ENCODE measurements at regions not wholly inside any gene's neighbourhood (a gene's known extent, or its start where the extent isn't known, plus 50 kb on each side); places are given as distances from the start of the nearest gene placed in this dataset.

DNA sequence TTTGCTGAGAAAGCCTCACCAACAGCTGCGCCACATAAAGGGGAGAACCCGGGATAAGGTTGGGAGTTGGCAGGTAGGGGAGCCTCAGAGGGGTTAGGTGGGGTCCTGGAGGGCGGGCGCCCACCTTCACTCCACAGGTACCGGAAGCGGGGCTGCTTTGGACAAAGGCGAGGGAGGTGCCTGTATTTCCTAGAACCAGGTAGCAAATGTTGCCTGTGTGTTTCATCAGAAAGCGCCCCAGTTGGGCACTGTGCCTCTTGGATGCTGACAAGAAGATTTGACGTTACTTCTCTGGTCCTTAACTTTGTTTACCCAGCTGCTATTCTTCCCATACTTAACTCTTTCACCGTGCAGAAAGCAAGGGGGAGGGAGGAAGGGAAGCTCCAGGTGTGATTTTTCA lies 278.9 kb downstream of the ZNF536 start:
- H3K27ac ChIP-seq, result no peak overlapping the region
- no peaks in the 10 kb centered on the region for H3K36me3 ChIP-seq
- H3K9me3 ChIP-seq, result no peaks in the 10 kb centered on the region
- peaks cover 0 to 4% (median 0%) of the 10 kb centered on the region in 4 donors for H3K27me3 ChIP-seq
- no peak overlapping the region for H3K4me3 ChIP-seq
- ATAC-seq (ENCODE audit: low FRiP score in 2 of 2) (no peak), DNase-seq (no peak)
- WGBS, 2 donors, result 45 to 55% methylated on average over 10 of the region's 10 CpGs
- TF ChIP-seq EP300 (IDR thresholded peaks at IDR 0.05) (no peak), POLR2A (IDR thresholded peaks at IDR 0.05) (no peak)
- H3K4me1 ChIP-seq, result no peaks in the 10 kb centered on the region

DNA sequence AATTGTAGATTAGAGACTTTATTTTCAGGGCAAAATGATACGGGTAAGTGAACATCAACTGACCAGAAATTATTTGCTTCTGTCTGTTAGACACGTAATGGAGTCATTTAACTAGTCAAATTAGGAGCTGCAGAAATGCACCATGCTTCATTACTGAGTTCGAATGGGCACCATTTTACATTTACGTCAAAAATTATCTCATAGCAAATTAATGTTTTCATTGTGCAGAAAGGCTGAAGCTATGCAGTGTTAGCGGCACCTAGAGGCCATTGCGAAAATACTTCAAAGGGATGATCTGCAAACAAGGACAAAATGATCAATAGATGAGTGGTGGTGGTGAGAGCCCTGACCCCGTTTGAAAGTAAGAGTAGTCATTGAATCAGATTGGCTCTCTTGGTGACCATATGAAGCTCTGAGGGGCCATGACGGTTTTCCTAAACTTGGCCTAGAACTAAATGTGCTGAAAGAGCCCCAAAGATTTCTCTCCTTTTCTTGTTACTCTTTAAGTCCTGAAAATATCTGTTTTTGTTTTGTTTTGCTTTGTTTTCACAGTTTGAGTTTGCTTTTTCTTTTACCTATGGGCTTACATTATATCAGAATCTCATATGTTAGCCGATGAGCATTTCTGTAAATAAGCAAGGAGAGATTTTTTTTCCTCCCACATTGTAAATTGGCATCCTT lies 277.9 kb downstream of the ZNF536 start:
- DNase-seq, result no peak
- Histone ChIP-seq H3K4me1 (no peaks in the 10 kb centered on the region), H3K27ac (no peak overlapping the region), H3K9me3 (no peaks in the 10 kb centered on the region), H3K27me3 (peaks cover 0 to 4% (median 0%) of the 10 kb centered on the region in 4 donors), H3K36me3 (no peaks in the 10 kb centered on the region), H3K4me3 (no peak overlapping the region)
- WGBS, 2 donors, result 14% methylated on average over 9 of the region's 9 CpGs
- TF ChIP-seq POLR2A (IDR thresholded peaks at IDR 0.05), result no peak
- no peak for TF ChIP-seq EP300 (IDR thresholded peaks at IDR 0.05)
- no peak for TF ChIP-seq POLR2AphosphoS5 (IDR thresholded peaks at IDR 0.05)
- TF ChIP-seq, protein P1, sequence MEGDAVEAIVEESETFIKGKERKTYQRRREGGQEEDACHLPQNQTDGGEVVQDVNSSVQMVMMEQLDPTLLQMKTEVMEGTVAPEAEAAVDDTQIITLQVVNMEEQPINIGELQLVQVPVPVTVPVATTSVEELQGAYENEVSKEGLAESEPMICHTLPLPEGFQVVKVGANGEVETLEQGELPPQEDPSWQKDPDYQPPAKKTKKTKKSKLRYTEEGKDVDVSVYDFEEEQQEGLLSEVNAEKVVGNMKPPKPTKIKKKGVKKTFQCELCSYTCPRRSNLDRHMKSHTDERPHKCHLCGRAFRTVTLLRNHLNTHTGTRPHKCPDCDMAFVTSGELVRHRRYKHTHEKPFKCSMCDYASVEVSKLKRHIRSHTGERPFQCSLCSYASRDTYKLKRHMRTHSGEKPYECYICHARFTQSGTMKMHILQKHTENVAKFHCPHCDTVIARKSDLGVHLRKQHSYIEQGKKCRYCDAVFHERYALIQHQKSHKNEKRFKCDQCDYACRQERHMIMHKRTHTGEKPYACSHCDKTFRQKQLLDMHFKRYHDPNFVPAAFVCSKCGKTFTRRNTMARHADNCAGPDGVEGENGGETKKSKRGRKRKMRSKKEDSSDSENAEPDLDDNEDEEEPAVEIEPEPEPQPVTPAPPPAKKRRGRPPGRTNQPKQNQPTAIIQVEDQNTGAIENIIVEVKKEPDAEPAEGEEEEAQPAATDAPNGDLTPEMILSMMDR (IDR thresholded peaks at IDR 0.05), result peak; percentile 12 to 63 (median 48)
- ATAC-seq (ENCODE audit: low FRiP score in 2 of 2), result peak in 1 of 2 donors; percentile 46

DNA sequence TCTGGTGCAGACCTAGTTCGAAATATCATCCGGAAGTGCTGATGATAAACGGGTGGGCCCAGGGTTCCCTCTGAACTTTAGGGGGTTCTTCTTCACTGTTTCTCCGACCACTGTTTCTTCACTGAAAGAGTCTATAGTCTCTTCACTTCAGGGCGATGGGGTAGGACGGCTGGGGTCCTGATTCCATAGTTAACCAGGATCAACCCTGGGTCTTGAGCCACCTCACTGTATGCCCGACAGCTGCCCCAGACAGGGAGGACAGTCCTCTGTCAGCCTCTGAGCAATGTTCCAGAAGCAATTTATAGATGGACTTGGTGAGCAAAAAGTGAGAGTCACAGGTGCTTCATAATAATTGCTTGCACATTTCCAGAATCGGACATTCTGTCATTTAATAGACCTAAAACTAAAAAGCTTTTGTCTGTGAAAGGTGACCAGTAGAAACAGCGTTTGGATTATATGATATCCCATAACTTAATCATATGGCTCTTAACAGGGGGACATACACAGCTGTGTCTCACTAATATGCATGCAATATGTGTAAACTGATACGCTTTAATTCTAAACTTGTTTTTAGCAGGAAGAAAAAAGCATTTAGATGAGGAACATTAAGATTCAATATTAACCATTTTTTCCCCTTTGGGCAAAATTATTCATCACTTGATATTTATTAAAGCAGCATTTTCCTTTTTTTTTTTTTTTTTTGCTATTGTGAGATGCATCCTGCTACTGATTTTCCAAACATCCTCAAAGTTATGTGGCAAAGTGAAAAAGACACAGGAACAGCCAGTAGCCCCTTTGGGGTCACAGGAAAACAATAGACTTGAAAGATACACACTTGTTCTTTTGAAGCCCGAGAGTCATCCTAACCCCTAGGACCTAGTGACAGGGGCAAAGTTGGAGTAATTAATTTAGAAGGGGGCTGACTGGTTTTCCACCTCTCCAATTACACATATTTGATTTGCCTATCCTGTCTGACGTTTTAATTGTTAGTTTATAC lies 277.0 kb downstream of the ZNF536 start:
- TF ChIP-seq, protein P1 (IDR thresholded peaks at IDR 0.05), result no peak
- TF ChIP-seq POLR2AphosphoS5 (IDR thresholded peaks at IDR 0.05) (no peak), EP300 (IDR thresholded peaks at IDR 0.05) (no peak), POLR2A (IDR thresholded peaks at IDR 0.05) (no peak)
- WGBS, 2 donors, result 71 to 72% methylated on average over 12 of the region's 12 CpGs
- Histone ChIP-seq H3K4me3 (no peak overlapping the region), H3K27me3 (peaks cover 0 to 4% (median 0%) of the 10 kb centered on the region in 4 donors), H3K4me1 (no peaks in the 10 kb centered on the region), H3K9me3 (no peaks in the 10 kb centered on the region), H3K27ac (no peak overlapping the region), H3K36me3 (no peaks in the 10 kb centered on the region)
- ATAC-seq (ENCODE audit: low FRiP score in 2 of 2), result no peak
- DNase-seq, result no peak

DNA sequence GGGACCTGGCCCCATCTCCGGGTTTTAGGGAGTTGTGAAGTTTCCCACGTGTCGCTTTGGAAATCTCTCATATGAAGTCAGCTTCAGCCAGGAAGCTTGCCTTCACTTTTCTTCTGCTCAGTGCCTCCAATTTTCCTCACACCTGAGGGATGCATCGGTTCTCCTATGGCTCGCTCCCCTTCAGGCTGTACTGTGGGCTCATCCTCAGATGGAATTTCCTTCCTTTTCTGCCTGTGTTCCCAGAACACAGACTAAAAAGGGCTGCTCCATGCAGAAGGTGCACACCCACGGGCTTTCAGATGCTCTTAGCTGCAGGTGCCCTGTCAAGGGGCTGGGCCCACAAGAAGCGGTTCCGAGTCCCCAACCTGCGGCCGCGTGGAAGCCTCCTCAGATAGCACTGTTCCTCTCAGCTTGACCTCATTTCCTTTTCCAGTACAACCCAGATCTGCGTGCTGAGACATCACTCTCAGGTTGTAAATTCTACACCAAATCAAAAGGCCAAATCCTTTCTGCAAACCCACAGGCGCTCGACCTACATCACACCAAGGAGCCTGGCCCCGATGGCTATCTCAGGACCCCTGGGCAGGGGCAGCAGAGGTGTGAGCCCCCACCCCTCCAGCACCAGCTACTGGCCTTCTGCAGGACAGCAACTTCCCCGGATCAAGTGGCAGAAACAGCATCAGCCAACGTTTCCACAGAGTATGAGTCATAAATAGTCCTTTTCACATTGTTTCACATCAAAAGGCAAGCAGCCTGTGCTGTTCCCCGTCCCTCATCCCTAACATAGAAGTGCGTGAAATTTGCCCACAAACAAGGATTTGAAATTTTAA lies 275.9 kb downstream of the ZNF536 start:
- H3K9me3 ChIP-seq, result no peaks in the 10 kb centered on the region
- TF ChIP-seq POLR2AphosphoS5 (IDR thresholded peaks at IDR 0.05), result no peak
- no peak for TF ChIP-seq POLR2A (IDR thresholded peaks at IDR 0.05)
- TF ChIP-seq, protein P1 (IDR thresholded peaks at IDR 0.05), result no peak
- TF ChIP-seq EP300 (IDR thresholded peaks at IDR 0.05), result no peak
- peaks cover 0 to 4% (median 0%) of the 10 kb centered on the region in 4 donors for H3K27me3 ChIP-seq
- no peak overlapping the region for H3K4me3 ChIP-seq
- ATAC-seq (ENCODE audit: low FRiP score in 2 of 2) (peak in 1 of 2 donors; percentile 37), DNase-seq (peak in 1 of 2 donors; percentile 33)
- no peaks in the 10 kb centered on the region for H3K4me1 ChIP-seq
- 51 to 53% methylated on average over 19 of the region's 19 CpGs for WGBS, 2 donors
- no peak overlapping the region for H3K27ac ChIP-seq
- no peaks in the 10 kb centered on the region for H3K36me3 ChIP-seq
